ENCODE measurements at regions not wholly inside any gene's neighbourhood (a gene's known extent, or its start where the extent isn't known, plus 50 kb on each side); places are given as distances from the start of the nearest gene placed in this dataset.

- TF ChIP-seq, protein P1, sequence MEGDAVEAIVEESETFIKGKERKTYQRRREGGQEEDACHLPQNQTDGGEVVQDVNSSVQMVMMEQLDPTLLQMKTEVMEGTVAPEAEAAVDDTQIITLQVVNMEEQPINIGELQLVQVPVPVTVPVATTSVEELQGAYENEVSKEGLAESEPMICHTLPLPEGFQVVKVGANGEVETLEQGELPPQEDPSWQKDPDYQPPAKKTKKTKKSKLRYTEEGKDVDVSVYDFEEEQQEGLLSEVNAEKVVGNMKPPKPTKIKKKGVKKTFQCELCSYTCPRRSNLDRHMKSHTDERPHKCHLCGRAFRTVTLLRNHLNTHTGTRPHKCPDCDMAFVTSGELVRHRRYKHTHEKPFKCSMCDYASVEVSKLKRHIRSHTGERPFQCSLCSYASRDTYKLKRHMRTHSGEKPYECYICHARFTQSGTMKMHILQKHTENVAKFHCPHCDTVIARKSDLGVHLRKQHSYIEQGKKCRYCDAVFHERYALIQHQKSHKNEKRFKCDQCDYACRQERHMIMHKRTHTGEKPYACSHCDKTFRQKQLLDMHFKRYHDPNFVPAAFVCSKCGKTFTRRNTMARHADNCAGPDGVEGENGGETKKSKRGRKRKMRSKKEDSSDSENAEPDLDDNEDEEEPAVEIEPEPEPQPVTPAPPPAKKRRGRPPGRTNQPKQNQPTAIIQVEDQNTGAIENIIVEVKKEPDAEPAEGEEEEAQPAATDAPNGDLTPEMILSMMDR (IDR thresholded peaks at IDR 0.05), result no peak
- H3K4me1 ChIP-seq, result no peaks in the 10 kb centered on the region
- intact Hi-C loops (cut with DNase I; ENCODE audit: low total_unique reads), result no loop called here
- no peaks in the 10 kb centered on the region for H3K27me3 ChIP-seq
- H3K9me3 ChIP-seq, result no peaks in the 10 kb centered on the region
- no peak for DNase-seq
- no peak overlapping the region for H3K27ac ChIP-seq
- no peaks in the 10 kb centered on the region for H3K36me3 ChIP-seq
- H3K4me3 ChIP-seq, result no peak overlapping the region
These were observed 893.9 kb upstream of the MANEA start for GRCh38 chr6:94683409-94683808.

DNA sequence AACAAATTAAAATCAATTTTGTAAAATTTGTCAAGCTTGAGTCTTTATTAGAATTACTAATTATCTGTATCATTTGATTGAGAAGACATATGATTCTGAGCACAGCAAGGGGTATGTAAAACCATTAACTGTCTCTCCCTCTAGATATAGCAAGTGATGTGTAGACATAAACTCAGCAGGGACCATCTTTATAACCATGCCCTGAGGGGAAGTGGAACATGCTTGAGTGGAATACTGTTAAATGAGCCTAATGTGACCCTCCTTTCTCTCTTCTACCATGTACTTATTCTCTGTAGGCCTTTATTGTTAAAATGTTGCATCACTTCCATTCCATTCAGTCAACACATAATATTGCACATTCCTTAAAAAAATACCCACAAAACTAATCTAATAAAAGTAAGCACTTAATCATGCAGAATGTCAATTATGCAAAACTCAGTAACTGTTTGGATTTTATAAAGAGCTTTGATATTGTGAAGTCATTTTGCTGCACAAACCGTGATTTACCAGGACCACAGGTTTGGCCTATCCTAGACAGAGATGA lies 896.6 kb upstream of the MANEA start:
- H3K9me3 ChIP-seq, result no peaks in the 10 kb centered on the region
- TF ChIP-seq, protein P1 (IDR thresholded peaks at IDR 0.05), result no peak
- H3K4me3 ChIP-seq, result no peak overlapping the region
- intact Hi-C loops (cut with DNase I; ENCODE audit: low total_unique reads), result no loop called here
- no peak overlapping the region for H3K27ac ChIP-seq
- no peaks in the 10 kb centered on the region for H3K27me3 ChIP-seq
- H3K36me3 ChIP-seq, result no peaks in the 10 kb centered on the region
- DNase-seq, result no peak
- H3K4me1 ChIP-seq, result no peaks in the 10 kb centered on the region

GRCh38 chr6:94673251-94673650 lies 904.1 kb upstream of the MANEA start:
- TF ChIP-seq, protein P1 (IDR thresholded peaks at IDR 0.05), result no peak
- Histone ChIP-seq H3K4me1 (no peaks in the 10 kb centered on the region), H3K36me3 (no peaks in the 10 kb centered on the region), H3K27me3 (no peaks in the 10 kb centered on the region), H3K27ac (no peak overlapping the region), H3K9me3 (no peaks in the 10 kb centered on the region), H3K4me3 (no peak overlapping the region)
- DNase-seq, result no peak
- intact Hi-C loops (cut with DNase I; ENCODE audit: low total_unique reads), result no loop called here

DNA sequence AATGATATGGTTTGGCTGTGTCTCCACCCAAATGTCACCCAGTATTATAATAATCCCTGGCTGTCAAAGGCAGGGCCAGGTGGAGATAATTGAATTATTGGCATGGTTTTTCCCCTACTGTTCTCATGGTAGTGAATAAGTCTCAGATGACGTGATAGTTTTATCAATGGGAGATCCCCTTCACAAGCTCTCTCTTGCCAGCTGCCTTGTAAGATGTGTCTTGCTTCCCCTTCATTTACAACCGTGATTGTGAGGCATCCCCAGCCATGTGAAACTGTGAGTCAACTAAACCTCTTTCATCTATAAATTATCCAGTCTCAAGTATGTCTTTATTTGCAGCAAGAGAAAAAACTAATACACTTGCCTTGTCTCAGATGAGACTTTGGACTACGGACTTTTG lies 907.3 kb upstream of the MANEA start:
- no peaks in the 10 kb centered on the region for H3K36me3 ChIP-seq
- no peak overlapping the region for H3K27ac ChIP-seq
- intact Hi-C loops (cut with DNase I; ENCODE audit: low total_unique reads), result no loop called here
- no peaks in the 10 kb centered on the region for H3K27me3 ChIP-seq
- no peak for DNase-seq
- no peaks in the 10 kb centered on the region for H3K9me3 ChIP-seq
- H3K4me1 ChIP-seq, result no peaks in the 10 kb centered on the region
- no peak overlapping the region for H3K4me3 ChIP-seq
- TF ChIP-seq, protein P1 (IDR thresholded peaks at IDR 0.05), result no peak

DNA sequence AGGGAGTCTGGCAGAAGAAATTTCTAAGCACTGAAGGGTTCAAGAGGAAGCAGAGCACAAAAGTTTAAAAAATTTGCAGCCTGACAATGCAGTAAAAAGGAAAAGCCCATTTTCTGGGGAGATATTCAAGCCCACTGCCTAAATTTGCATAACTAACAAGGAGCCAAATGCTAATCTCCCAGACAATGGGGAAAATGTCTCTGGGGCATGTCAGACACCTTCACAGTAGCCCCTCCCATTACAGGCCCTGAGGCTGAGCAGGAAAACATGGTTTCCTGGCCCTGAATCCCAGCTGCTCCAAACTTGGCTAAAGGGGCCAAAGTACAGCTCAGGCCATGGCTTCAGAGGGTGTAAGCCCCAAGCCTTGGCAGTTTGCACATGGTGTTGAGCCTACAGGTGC lies 908.5 kb upstream of the MANEA start:
- Histone ChIP-seq H3K27ac (no peak overlapping the region), H3K27me3 (no peaks in the 10 kb centered on the region), H3K4me3 (no peak overlapping the region), H3K9me3 (no peaks in the 10 kb centered on the region), H3K4me1 (no peaks in the 10 kb centered on the region), H3K36me3 (no peaks in the 10 kb centered on the region)
- no peak for DNase-seq
- intact Hi-C loops (cut with DNase I; ENCODE audit: low total_unique reads), result no loop called here
- TF ChIP-seq, protein P1 (IDR thresholded peaks at IDR 0.05), result no peak

DNA sequence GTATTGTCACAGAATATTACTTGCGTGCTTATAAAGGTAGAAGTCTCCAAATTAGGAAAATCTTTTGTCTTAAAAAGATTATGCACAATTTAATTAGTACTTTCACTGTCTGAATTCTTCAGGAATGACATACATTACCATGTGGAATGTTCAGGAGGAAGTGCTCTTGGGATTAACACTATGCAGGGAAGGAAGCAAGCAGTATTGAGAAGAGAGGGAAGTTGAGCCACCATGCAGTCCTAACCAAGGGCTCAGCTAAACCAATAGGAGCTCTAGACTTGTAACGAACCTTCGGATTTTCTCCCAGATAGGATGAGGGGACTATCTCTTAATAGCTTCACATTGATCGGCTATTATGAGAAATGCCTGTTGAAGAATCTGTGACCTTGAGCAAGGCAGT lies 918.4 kb upstream of the MANEA start:
- Histone ChIP-seq H3K27ac (no peak overlapping the region), H3K9me3 (no peaks in the 10 kb centered on the region), H3K4me3 (no peak overlapping the region), H3K27me3 (no peaks in the 10 kb centered on the region), H3K36me3 (no peaks in the 10 kb centered on the region), H3K4me1 (no peaks in the 10 kb centered on the region)
- TF ChIP-seq, protein P1 (IDR thresholded peaks at IDR 0.05), result no peak
- DNase-seq, result no peak
- intact Hi-C loops (cut with DNase I; ENCODE audit: low total_unique reads), result no loop called here
